ENCODE measurements at regions not wholly inside any gene's neighbourhood (a gene's known extent, or its start where the extent isn't known, plus 50 kb on each side); places are given as distances from the start of the nearest gene placed in this dataset.

GRCh38 chr2:133967326-133967725 is 286.5 kb upstream of the MGAT5 start:
- ChIA-PET CTCF (ENCODE audit: low intra/inter-chr PET ratio) (no interaction called here), POLR2A (interaction anchor here (0.7 kb wide), 1 partner anchor 9 kb away, joined by 3 read pairs; no protein-coding TSS in a partner anchor)
- FAIRE-seq (no peak), DNase-seq (ENCODE audit: extremely low read depth in 1 of 4, low spot score in 3 of 4) (no peak), ATAC-seq (no peak)
- Histone ChIP-seq H3K9me3 (replicated peaks; ENCODE audit: control insufficient read depth, insufficient read depth, low read depth, low read length) (no peaks in the 10 kb centered on the region), H3K4me3 (no peak overlapping the region), H4K20me1 (replicated peaks; ENCODE audit: control insufficient read depth, insufficient read depth, low read length) (no peaks in the 10 kb centered on the region; the same call in 1 of the 2 replicates), H3K36me3 (ENCODE audit: control insufficient read depth, insufficient read depth, low read length) (no peaks in the 10 kb centered on the region), H3K9me1 (ENCODE audit: control insufficient read depth, insufficient read depth, low read length) (no peaks in the 10 kb centered on the region), H3K27me3 (ENCODE audit: control insufficient read depth in 2 of 2, insufficient read depth in 2 of 2, low read length in 2 of 2) (no peaks in the 10 kb centered on the region; a peak in 3 of 5 replicates), H3K27ac (ENCODE audit: extremely low read depth, low read depth, low read length) (no peak overlapping the region), H3K79me2 (ENCODE audit: control insufficient read depth, insufficient read depth, low read length) (no peaks in the 10 kb centered on the region), H3K4me2 (ENCODE audit: insufficient read depth, low read length) (no peak overlapping the region), H2AFZ (ENCODE audit: low read depth, low read length) (no peak overlapping the region), H3K4me1 (replicated peaks in 1 of 2; ENCODE audit: control insufficient read depth in 2 of 2, insufficient read depth in 2 of 2, low read length in 2 of 2) (no peaks in the 10 kb centered on the region), H3K9ac (ENCODE audit: insufficient read depth in 1 of 2, low read depth in 2 of 2, low read length in 2 of 2) (no peak overlapping the region)
- WGBS (ENCODE audit: insufficient coverage, low coverage, missing lambda C conversion rate): 0% methylated on average over 4 of the region's 4 CpGs
- in situ Hi-C loops (cut with MboI) (no loop called here), intact Hi-C loops (cut with micrococcal nuclease) (no loop called here)
- TF ChIP-seq ZBTB2 (IDR thresholded peaks at IDR 0.05) (no peak), ZNF75A (CRISPR knock-in tag; IDR thresholded peaks at IDR 0.05) (no peak), SRSF9 (IDR thresholded peaks at IDR 0.05; ENCODE audit: borderline replicate concordance, low read depth, low read length) (no peak)
- TF ChIP-seq, protein P1, sequence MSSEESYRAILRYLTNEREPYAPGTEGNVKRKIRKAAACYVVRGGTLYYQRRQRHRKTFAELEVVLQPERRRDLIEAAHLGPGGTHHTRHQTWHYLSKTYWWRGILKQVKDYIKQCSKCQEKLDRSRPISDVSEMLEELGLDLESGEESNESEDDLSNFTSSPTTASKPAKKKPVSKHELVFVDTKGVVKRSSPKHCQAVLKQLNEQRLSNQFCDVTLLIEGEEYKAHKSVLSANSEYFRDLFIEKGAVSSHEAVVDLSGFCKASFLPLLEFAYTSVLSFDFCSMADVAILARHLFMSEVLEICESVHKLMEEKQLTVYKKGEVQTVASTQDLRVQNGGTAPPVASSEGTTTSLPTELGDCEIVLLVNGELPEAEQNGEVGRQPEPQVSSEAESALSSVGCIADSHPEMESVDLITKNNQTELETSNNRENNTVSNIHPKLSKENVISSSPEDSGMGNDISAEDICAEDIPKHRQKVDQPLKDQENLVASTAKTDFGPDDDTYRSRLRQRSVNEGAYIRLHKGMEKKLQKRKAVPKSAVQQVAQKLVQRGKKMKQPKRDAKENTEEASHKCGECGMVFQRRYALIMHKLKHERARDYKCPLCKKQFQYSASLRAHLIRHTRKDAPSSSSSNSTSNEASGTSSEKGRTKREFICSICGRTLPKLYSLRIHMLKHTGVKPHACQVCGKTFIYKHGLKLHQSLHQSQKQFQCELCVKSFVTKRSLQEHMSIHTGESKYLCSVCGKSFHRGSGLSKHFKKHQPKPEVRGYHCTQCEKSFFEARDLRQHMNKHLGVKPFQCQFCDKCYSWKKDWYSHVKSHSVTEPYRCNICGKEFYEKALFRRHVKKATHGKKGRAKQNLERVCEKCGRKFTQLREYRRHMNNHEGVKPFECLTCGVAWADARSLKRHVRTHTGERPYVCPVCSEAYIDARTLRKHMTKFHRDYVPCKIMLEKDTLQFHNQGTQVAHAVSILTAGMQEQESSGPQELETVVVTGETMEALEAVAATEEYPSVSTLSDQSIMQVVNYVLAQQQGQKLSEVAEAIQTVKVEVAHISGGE (CRISPR knock-in tag; IDR thresholded peaks at IDR 0.05): no peak
- BruUV-seq (replicated peaks): no TSS peak
